ENCODE measurements at regions not wholly inside any gene's neighbourhood (a gene's known extent, or its start where the extent isn't known, plus 50 kb on each side); places are given as distances from the start of the nearest gene placed in this dataset.

DNA sequence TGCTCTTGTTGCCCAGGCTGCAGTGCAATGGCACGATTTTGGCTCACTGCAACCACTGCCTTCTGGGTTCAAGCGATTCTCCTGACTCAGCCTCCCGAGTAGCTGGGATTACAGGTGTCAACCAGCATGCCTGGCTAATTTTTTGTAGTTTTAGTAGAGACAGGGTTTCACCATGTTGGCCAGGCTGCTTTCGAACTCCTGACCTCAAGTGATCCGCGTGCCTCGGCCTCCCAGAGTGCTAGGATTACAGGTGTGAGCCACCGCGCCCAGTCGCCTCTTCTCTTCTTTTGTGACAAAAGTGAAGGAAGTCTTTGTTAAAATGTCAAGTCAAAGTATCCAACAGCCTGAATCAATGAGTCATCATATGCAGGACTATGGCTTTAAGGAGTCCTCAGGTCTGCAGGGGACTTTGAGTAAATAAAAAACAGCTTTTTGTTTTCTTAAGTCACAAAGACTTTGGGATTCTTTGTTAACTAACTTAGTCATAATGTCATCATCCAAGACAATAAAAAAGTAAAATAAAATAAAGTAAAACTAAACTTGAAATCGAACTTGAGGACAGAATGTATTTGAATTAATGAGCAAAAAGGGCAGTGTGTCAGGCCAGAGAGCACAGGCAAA is 1153.2 kb downstream of the SUCLG1 start:
- H4K20me1 ChIP-seq (ENCODE audit: control insufficient read depth, extremely low read depth, insufficient read depth, low read length) = no peaks in the 10 kb centered on the region
- no peak overlapping the region for H3K4me2 ChIP-seq (ENCODE audit: control insufficient read depth, extremely low read depth, insufficient read depth, low read depth, low read length)
- dilution Hi-C loops (cut with MboI; ENCODE audit: extremely low pct_ligation_motif_present, low sequenced_read_pairs) = no loop called here
- no peak overlapping the region for H3K9ac ChIP-seq (ENCODE audit: control insufficient read depth, extremely low read depth, insufficient read depth, low read length)
- no peak for DNase-seq (ENCODE audit: low read depth, low spot score)
- no peaks in the 10 kb centered on the region for H3K9me1 ChIP-seq (ENCODE audit: control insufficient read depth, extremely low read depth, insufficient read depth, low read length)
- no peak overlapping the region for H2AFZ ChIP-seq (ENCODE audit: control insufficient read depth, low read length)
- no peaks in the 10 kb centered on the region for H3K79me2 ChIP-seq (ENCODE audit: control insufficient read depth, insufficient read depth, low read length)
- H3K27me3 ChIP-seq (ENCODE audit: control insufficient read depth, extremely low read depth, insufficient read depth, low read length) = no peaks in the 10 kb centered on the region
- TF ChIP-seq, protein P1, sequence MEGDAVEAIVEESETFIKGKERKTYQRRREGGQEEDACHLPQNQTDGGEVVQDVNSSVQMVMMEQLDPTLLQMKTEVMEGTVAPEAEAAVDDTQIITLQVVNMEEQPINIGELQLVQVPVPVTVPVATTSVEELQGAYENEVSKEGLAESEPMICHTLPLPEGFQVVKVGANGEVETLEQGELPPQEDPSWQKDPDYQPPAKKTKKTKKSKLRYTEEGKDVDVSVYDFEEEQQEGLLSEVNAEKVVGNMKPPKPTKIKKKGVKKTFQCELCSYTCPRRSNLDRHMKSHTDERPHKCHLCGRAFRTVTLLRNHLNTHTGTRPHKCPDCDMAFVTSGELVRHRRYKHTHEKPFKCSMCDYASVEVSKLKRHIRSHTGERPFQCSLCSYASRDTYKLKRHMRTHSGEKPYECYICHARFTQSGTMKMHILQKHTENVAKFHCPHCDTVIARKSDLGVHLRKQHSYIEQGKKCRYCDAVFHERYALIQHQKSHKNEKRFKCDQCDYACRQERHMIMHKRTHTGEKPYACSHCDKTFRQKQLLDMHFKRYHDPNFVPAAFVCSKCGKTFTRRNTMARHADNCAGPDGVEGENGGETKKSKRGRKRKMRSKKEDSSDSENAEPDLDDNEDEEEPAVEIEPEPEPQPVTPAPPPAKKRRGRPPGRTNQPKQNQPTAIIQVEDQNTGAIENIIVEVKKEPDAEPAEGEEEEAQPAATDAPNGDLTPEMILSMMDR (optimal IDR thresholded peaks at IDR 0.05 in 1 of 3, IDR thresholded peaks at IDR 0.05 in 1 of 3, conservative IDR thresholded peaks at IDR 0.05 in 1 of 3; ENCODE audit: extremely low read depth in 1 of 3, insufficient read depth in 2 of 3, low read length in 3 of 3) = no peak
- TF ChIP-seq EZH2 (IDR thresholded peaks at IDR 0.05; ENCODE audit: low read length) = no peak
- H3K4me1 ChIP-seq (ENCODE audit: control insufficient read depth, extremely low read depth, insufficient read depth, low read length) = no peaks in the 10 kb centered on the region
- H3K9me3 ChIP-seq (ENCODE audit: control insufficient read depth, low read depth, low read length) = peaks cover 2% of the 10 kb centered on the region
- H3K36me3 ChIP-seq (ENCODE audit: control insufficient read depth in 2 of 2, extremely low read depth in 1 of 2, insufficient read depth in 2 of 2, low read length in 2 of 2) = no peaks in the 10 kb centered on the region
- FAIRE-seq = no peak
- H3K27ac ChIP-seq (ENCODE audit: control insufficient read depth, insufficient read depth, low read length) = no peak overlapping the region
- H3K4me3 ChIP-seq (ENCODE audit: control insufficient read depth in 2 of 3, extremely low read depth in 1 of 3, insufficient read depth in 2 of 3, low read depth in 1 of 3, low read length in 3 of 3) = no peak overlapping the region

DNA sequence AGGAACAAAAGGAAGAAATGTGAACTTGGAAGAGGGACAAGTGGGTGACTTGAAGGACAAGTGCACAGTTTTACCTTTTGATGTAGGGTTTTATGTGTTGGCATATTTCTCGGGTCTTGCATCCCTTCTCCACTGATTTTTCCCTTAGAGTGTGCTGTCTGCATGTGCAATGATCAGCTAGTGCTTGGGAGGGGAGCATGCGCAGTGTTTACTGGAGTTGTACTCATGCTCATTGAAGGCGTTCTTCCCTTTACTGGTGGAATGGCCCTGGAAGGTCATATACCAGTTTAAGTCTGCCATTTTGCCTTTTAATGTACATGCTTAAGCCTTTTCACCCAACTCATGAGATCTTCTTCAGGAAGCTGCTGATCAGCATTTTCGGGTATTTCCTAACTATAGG is 1168.0 kb downstream of the SUCLG1 start:
- FAIRE-seq (no peak), DNase-seq (ENCODE audit: low read depth, low spot score) (no peak)
- H4K20me1 ChIP-seq (ENCODE audit: control insufficient read depth, extremely low read depth, insufficient read depth, low read length) = no peaks in the 10 kb centered on the region
- no peaks in the 10 kb centered on the region for H3K9me1 ChIP-seq (ENCODE audit: control insufficient read depth, extremely low read depth, insufficient read depth, low read length)
- no peaks in the 10 kb centered on the region for H3K27me3 ChIP-seq (ENCODE audit: control insufficient read depth, extremely low read depth, insufficient read depth, low read length)
- no peak overlapping the region for H2AFZ ChIP-seq (ENCODE audit: control insufficient read depth, low read length)
- dilution Hi-C loops (cut with MboI; ENCODE audit: extremely low pct_ligation_motif_present, low sequenced_read_pairs) = no loop called here
- no peak overlapping the region for H3K4me3 ChIP-seq (ENCODE audit: control insufficient read depth in 2 of 3, extremely low read depth in 1 of 3, insufficient read depth in 2 of 3, low read depth in 1 of 3, low read length in 3 of 3)
- H3K79me2 ChIP-seq (ENCODE audit: control insufficient read depth, insufficient read depth, low read length) = no peaks in the 10 kb centered on the region
- H3K9ac ChIP-seq (ENCODE audit: control insufficient read depth, extremely low read depth, insufficient read depth, low read length) = no peak overlapping the region
- TF ChIP-seq, protein P1 (optimal IDR thresholded peaks at IDR 0.05 in 1 of 3, IDR thresholded peaks at IDR 0.05 in 1 of 3, conservative IDR thresholded peaks at IDR 0.05 in 1 of 3; ENCODE audit: extremely low read depth in 1 of 3, insufficient read depth in 2 of 3, low read length in 3 of 3) = no peak
- no peak for TF ChIP-seq EZH2 (IDR thresholded peaks at IDR 0.05; ENCODE audit: low read length)
- no peaks in the 10 kb centered on the region for H3K4me1 ChIP-seq (ENCODE audit: control insufficient read depth, extremely low read depth, insufficient read depth, low read length)
- H3K27ac ChIP-seq (ENCODE audit: control insufficient read depth, insufficient read depth, low read length) = no peak overlapping the region
- H3K36me3 ChIP-seq (ENCODE audit: control insufficient read depth in 2 of 2, extremely low read depth in 1 of 2, insufficient read depth in 2 of 2, low read length in 2 of 2) = no peaks in the 10 kb centered on the region
- H3K9me3 ChIP-seq (ENCODE audit: control insufficient read depth, low read depth, low read length) = no peaks in the 10 kb centered on the region
- no peak overlapping the region for H3K4me2 ChIP-seq (ENCODE audit: control insufficient read depth, extremely low read depth, insufficient read depth, low read depth, low read length)
